HL-60 (cell line): ENCODE measurements at regions not wholly inside any gene's neighbourhood (a gene's known extent, or its start where the extent isn't known, plus 50 kb on each side); places are given as distances from the start of the nearest gene placed in this dataset.

Experiments
- DNase-seq, 2 experiments: peaks; one replicate each; pipeline ENCODE4 v3.0.0-alpha.2; 2010 to 2020; ENCODE audit warnings: low read depth in 1 of 2, low spot score in 1 of 2
- H3K27ac ChIP-seq: fragments of 250-450 bp; sonication (Bioruptor Pico); replicated peaks from 2 replicates; pipeline ENCODE4 v1.5.1; 2020; ENCODE audit warnings: mild to moderate bottlenecking, moderate library complexity
- H3K27me3 ChIP-seq: fragments of 250-450 bp; sonication (Bioruptor Pico); 2 replicates; pipeline ENCODE4 v1.5.1; 2021; ENCODE audit warnings: mild to moderate bottlenecking, moderate library complexity; ENCODE audit not compliant: insufficient read depth, poor library complexity, severe bottlenecking
- H3K4me3 ChIP-seq: replicated peaks from 2 replicates; pipeline ENCODE4 v1.5.1; 2011; ENCODE audit warnings: mild to moderate bottlenecking, control low read depth, low read length; ENCODE audit not compliant: insufficient read depth
- GABPA ChIP-seq: IDR thresholded peaks from 2 replicates; pipeline ENCODE4 v1.6.1; 2012; ENCODE audit warnings: low read depth
- POLR2AphosphoS5 ChIP-seq: IDR thresholded peaks from 2 replicates; pipeline ENCODE4 v1.6.1; 2012; ENCODE audit warnings: low read depth
- SPI1 ChIP-seq: IDR thresholded peaks from 2 replicates; pipeline ENCODE4 v1.6.1; 2012; ENCODE audit warnings: low read depth, mild to moderate bottlenecking, borderline replicate concordance
- TF ChIP-seq, protein P1 (sequence below): IDR thresholded peaks from one replicate; pipeline ENCODE4 v1.5.1; 2011; ENCODE audit warnings: low read length, control low read depth, inconsistent platforms; ENCODE audit not compliant: insufficient read depth
- TF ChIP-seq, protein P2 (sequence below): IDR thresholded peaks from 2 replicates; pipeline ENCODE4 v1.6.1; 2012; ENCODE audit warnings: low read depth; ENCODE audit not compliant: insufficient replicate concordance

DNA sequence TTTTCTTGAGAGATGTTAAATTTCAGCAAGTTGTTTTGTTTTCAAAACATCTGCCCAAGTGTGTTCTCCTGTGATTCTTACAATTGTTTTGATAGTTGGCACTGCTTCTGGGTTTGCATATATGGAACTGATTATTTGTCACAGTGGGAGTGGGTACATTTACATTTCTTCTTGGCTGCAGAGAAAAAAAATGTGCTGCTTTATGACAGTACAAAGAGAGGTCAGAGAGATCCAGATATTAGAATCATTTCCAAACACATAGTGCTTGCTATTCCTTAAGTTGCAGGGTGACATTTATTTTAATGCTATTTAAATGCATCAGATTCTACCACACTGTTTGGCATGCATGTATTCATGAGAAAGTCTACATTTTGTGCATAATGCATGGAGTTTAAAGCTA lies 303.5 kb upstream of the MDGA2 start:
- H3K4me3 ChIP-seq: no peak overlapping the region
- H3K27ac ChIP-seq: no peak overlapping the region
- TF ChIP-seq SPI1 (no peak), GABPA (no peak), POLR2AphosphoS5 (no peak)
- TF ChIP-seq, protein P1, sequence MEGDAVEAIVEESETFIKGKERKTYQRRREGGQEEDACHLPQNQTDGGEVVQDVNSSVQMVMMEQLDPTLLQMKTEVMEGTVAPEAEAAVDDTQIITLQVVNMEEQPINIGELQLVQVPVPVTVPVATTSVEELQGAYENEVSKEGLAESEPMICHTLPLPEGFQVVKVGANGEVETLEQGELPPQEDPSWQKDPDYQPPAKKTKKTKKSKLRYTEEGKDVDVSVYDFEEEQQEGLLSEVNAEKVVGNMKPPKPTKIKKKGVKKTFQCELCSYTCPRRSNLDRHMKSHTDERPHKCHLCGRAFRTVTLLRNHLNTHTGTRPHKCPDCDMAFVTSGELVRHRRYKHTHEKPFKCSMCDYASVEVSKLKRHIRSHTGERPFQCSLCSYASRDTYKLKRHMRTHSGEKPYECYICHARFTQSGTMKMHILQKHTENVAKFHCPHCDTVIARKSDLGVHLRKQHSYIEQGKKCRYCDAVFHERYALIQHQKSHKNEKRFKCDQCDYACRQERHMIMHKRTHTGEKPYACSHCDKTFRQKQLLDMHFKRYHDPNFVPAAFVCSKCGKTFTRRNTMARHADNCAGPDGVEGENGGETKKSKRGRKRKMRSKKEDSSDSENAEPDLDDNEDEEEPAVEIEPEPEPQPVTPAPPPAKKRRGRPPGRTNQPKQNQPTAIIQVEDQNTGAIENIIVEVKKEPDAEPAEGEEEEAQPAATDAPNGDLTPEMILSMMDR: no peak
- TF ChIP-seq, protein P2, sequence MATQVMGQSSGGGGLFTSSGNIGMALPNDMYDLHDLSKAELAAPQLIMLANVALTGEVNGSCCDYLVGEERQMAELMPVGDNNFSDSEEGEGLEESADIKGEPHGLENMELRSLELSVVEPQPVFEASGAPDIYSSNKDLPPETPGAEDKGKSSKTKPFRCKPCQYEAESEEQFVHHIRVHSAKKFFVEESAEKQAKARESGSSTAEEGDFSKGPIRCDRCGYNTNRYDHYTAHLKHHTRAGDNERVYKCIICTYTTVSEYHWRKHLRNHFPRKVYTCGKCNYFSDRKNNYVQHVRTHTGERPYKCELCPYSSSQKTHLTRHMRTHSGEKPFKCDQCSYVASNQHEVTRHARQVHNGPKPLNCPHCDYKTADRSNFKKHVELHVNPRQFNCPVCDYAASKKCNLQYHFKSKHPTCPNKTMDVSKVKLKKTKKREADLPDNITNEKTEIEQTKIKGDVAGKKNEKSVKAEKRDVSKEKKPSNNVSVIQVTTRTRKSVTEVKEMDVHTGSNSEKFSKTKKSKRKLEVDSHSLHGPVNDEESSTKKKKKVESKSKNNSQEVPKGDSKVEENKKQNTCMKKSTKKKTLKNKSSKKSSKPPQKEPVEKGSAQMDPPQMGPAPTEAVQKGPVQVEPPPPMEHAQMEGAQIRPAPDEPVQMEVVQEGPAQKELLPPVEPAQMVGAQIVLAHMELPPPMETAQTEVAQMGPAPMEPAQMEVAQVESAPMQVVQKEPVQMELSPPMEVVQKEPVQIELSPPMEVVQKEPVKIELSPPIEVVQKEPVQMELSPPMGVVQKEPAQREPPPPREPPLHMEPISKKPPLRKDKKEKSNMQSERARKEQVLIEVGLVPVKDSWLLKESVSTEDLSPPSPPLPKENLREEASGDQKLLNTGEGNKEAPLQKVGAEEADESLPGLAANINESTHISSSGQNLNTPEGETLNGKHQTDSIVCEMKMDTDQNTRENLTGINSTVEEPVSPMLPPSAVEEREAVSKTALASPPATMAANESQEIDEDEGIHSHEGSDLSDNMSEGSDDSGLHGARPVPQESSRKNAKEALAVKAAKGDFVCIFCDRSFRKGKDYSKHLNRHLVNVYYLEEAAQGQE: no peak
- H3K27me3 ChIP-seq: no peaks in the 10 kb centered on the region
- no peak for DNase-seq

GRCh38 chr14:47976139-47976538 lies 300.7 kb upstream of the MDGA2 start:
- Histone ChIP-seq H3K4me3 (no peak overlapping the region), H3K27me3 (no peaks in the 10 kb centered on the region), H3K27ac (no peak overlapping the region)
- no peak for DNase-seq
- TF ChIP-seq SPI1 (no peak), GABPA (no peak), POLR2AphosphoS5 (no peak)
- TF ChIP-seq, protein P2: no peak
- TF ChIP-seq, protein P1: no peak

GRCh38 chr14:47966076-47966810 lies 290.8 kb upstream of the MDGA2 start:
- Histone ChIP-seq H3K27ac (no peak overlapping the region), H3K27me3 (no peaks in the 10 kb centered on the region), H3K4me3 (no peak overlapping the region)
- DNase-seq: no peak
- TF ChIP-seq GABPA (no peak), POLR2AphosphoS5 (no peak), SPI1 (no peak)

DNA sequence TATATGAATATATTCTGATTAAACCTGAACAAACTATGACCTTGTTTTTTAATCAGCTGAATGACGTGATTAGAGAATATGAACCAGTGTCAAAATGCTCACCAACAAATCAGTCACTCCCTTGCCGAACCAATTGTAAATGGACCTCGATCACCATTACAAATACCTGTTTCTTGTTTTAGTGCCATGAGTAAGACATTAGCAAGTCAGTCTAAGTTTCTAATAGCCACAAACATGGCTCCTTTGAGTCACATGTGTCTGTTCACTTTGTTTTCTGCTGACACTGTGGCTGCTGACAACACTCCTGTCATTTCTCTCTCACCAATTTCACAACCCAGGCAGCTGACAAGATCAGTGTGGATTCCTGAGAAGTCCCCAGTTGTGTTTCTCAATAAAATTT lies 286.2 kb upstream of the MDGA2 start:
- no peak for DNase-seq
- H3K27ac ChIP-seq: no peak overlapping the region
- H3K4me3 ChIP-seq: no peak overlapping the region
- no peaks in the 10 kb centered on the region for H3K27me3 ChIP-seq
- TF ChIP-seq, protein P2: no peak
- TF ChIP-seq, protein P1: no peak
- TF ChIP-seq SPI1 (no peak), POLR2AphosphoS5 (no peak), GABPA (no peak)
